HEK293T (cell line): ENCODE measurements at regions not wholly inside any gene's neighbourhood (a gene's known extent, or its start where the extent isn't known, plus 50 kb on each side); places are given as distances from the start of the nearest gene placed in this dataset.

Experiments used
- CTCF ChIA-PET: fragments of 350-600 bp; formaldehyde crosslinking; extraction: SDS; loops from one replicate; lab custom pipeline; 2021; ENCODE audit warnings: antibody characterized with exemption, inconsistent platforms; lab: Yijun Ruan, JAX
- POLR2A ChIA-PET: fragments of 350-600 bp; formaldehyde crosslinking; extraction: SDS; loops from one replicate; lab custom pipeline; 2020; ENCODE audit warnings: antibody characterized with exemption, inconsistent platforms; lab: Yijun Ruan, JAX
- DNase-seq: peaks from one replicate; pipeline ENCODE4 v3.0.0; 2012; ENCODE audit warnings: mixed read lengths; ENCODE audit errors: extremely low spot score
- ARNT ChIP-seq: fragments of 450-650 bp; IDR thresholded peaks from 2 replicates; pipeline ENCODE4 v1.6.1; 2017; ENCODE audit warnings: mild to moderate bottlenecking
- BHLHE40 ChIP-seq: fragments of 450-650 bp; IDR thresholded peaks from 2 replicates; pipeline ENCODE4 v1.6.1; 2016; ENCODE audit warnings: mild to moderate bottlenecking, moderate library complexity, borderline replicate concordance
- CTBP1 ChIP-seq: fragments of 450-650 bp; IDR thresholded peaks from 2 replicates; pipeline ENCODE4 v1.6.1; 2016; ENCODE audit warnings: borderline replicate concordance
- ELF4 ChIP-seq: fragments of 450-650 bp; IDR thresholded peaks from 2 replicates; pipeline ENCODE4 v1.6.1; 2017; ENCODE audit warnings: antibody characterized with exemption
- FOXA1 ChIP-seq: fragments of 450-650 bp; IDR thresholded peaks from 2 replicates; pipeline ENCODE4 v1.6.1; 2016; ENCODE audit warnings: mild to moderate bottlenecking
- FOXK2 ChIP-seq: fragments of 450-650 bp; IDR thresholded peaks from 2 replicates; pipeline ENCODE4 v1.6.1; 2016; ENCODE audit warnings: mild to moderate bottlenecking
- FOXM1 ChIP-seq: fragments of 450-650 bp; IDR thresholded peaks from 2 replicates; pipeline ENCODE4 v1.6.1; 2017; ENCODE audit warnings: mild to moderate bottlenecking, borderline replicate concordance
- HDGF ChIP-seq: fragments of 450-650 bp; IDR thresholded peaks from 2 replicates; pipeline ENCODE4 v1.6.1; 2017; ENCODE audit warnings: antibody characterized with exemption, borderline replicate concordance
- L3MBTL2 ChIP-seq: fragments of 450-650 bp; conservative IDR thresholded peaks from 2 replicates; pipeline ENCODE4 v1.6.1; 2016; ENCODE audit warnings: mild to moderate bottlenecking
- LEF1 ChIP-seq: fragments of 450-650 bp; IDR thresholded peaks from 2 replicates; pipeline ENCODE4 v1.6.1; 2017; ENCODE audit warnings: mild to moderate bottlenecking, borderline replicate concordance
- NFRKB ChIP-seq: fragments of 450-650 bp; IDR thresholded peaks from 2 replicates; pipeline ENCODE4 v1.6.1; 2016; ENCODE audit warnings: mild to moderate bottlenecking, moderate library complexity
- PKNOX1 ChIP-seq: fragments of 450-650 bp; IDR thresholded peaks from 2 replicates; pipeline ENCODE4 v1.6.1; 2016
- SP1 ChIP-seq: fragments of 450-650 bp; IDR thresholded peaks from 2 replicates; pipeline ENCODE4 v1.6.1; 2017
- SUZ12 ChIP-seq: fragments of 450-650 bp; IDR thresholded peaks from 2 replicates; pipeline ENCODE4 v1.6.1; 2016; ENCODE audit warnings: mild to moderate bottlenecking
- TARDBP ChIP-seq: fragments of 450-650 bp; IDR thresholded peaks from 2 replicates; pipeline ENCODE4 v1.6.1; 2016
- ZNF384 ChIP-seq: fragments of 450-650 bp; IDR thresholded peaks from 2 replicates; pipeline ENCODE4 v1.6.1; 2016

GRCh38 chr7:131218727-131219128 is 108.9 kb upstream of the MKLN1 start:
- TF ChIP-seq CTBP1 (no peak), LEF1 (no peak), TARDBP (no peak), ZNF384 (no peak), FOXA1 (no peak), HDGF (no peak), SP1 (no peak), ARNT (no peak), PKNOX1 (no peak), L3MBTL2 (no peak), FOXK2 (no peak), FOXM1 (no peak), ELF4 (no peak), SUZ12 (no peak), BHLHE40 (no peak), NFRKB (no peak)
- DNase-seq = no peak
- CTCF ChIA-PET = no interaction called here
- POLR2A ChIA-PET = no interaction called here

GRCh38 chr7:131219312-131220041 is 108.2 kb upstream of the MKLN1 start:
- no peak for DNase-seq
- POLR2A ChIA-PET = no interaction called here
- CTCF ChIA-PET = no interaction called here
- TF ChIP-seq NFRKB (no peak), ARNT (no peak), ELF4 (no peak), CTBP1 (no peak), HDGF (no peak), LEF1 (no peak), ZNF384 (no peak), L3MBTL2 (no peak), SP1 (no peak), BHLHE40 (no peak), FOXK2 (no peak), PKNOX1 (no peak), FOXA1 (no peak), SUZ12 (no peak)

DNA sequence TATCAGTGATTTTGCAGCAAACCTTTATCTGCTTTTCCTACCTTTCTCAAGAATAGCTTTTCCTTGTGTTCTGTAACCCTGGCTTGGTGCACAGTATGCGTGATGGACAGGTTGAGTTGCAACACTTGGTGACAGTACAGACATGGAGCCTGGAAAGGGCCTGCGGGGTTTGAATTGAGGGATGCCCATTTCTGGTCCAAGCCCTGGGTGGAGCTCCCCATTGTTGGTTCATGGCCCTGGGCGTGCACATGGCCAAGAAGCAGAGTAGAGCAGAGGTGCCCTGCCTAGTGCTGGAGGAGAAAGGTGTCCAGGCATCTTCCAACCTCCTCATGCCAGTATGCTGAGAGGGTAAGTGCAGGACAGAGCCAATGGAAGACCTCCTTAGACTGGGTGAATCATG is 106.6 kb upstream of the MKLN1 start:
- ChIA-PET POLR2A (no interaction called here), CTCF (no interaction called here)
- no peak for DNase-seq
- TF ChIP-seq ARNT (no peak), SUZ12 (no peak), ZNF384 (no peak), TARDBP (no peak), SP1 (no peak), FOXA1 (no peak), NFRKB (no peak), L3MBTL2 (no peak), FOXK2 (no peak), LEF1 (no peak), ELF4 (no peak), PKNOX1 (no peak), BHLHE40 (no peak), FOXM1 (no peak), HDGF (no peak), CTBP1 (no peak)

- POLR2A ChIA-PET = no interaction called here
- CTCF ChIA-PET = no interaction called here
- TF ChIP-seq LEF1 = no peak
- TF ChIP-seq ZNF384 = no peak
- TF ChIP-seq ELF4 = no peak
- TF ChIP-seq L3MBTL2 = no peak
- no peak for TF ChIP-seq BHLHE40
- no peak for TF ChIP-seq NFRKB
- no peak for TF ChIP-seq TARDBP
- DNase-seq = no peak
Measured at GRCh38 chr7:131222171-131222570, 105.5 kb upstream of the MKLN1 start.

GRCh38 chr7:131223151-131223550 is 104.5 kb upstream of the MKLN1 start:
- DNase-seq = no peak
- CTCF ChIA-PET = no interaction called here
- no peak for TF ChIP-seq PKNOX1
- no peak for TF ChIP-seq SP1
- no peak for TF ChIP-seq ELF4
- no peak for TF ChIP-seq L3MBTL2
- no peak for TF ChIP-seq CTBP1
- no peak for TF ChIP-seq FOXA1
- no peak for TF ChIP-seq FOXM1
- no peak for TF ChIP-seq BHLHE40
- TF ChIP-seq LEF1 = no peak
- no peak for TF ChIP-seq FOXK2
- TF ChIP-seq ARNT = no peak
- no peak for TF ChIP-seq SUZ12
- TF ChIP-seq HDGF = no peak
- TF ChIP-seq NFRKB = no peak
- no peak for TF ChIP-seq ZNF384
- POLR2A ChIA-PET = no interaction called here
